ENCODE measurements at regions not wholly inside any gene's neighbourhood (a gene's known extent, or its start where the extent isn't known, plus 50 kb on each side); places are given as distances from the start of the nearest gene placed in this dataset.

DNA sequence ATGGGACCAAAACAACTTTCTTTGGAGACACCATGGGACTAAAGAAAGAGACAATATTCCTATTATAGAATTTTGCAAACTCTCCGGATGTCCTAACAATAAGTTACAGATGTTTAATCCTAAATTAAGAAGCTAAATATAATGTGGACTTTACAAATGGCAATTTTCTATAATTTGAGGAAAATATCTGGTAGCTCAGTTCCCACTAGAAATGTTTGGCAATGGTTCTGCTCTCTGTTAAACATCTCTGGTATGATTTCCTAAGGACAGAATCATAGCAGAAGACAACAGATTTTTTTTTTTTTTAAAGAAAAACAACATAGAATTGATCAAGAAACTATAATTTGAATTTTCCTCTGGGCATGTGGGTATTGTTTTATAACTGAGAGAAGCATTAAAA lies 232.8 kb downstream of the ENC1 start:
- H3K9me3 ChIP-seq (ENCODE audit: insufficient read depth, low read depth, low read length) = no peaks in the 10 kb centered on the region
- H3K4me3 ChIP-seq (ENCODE audit: low read length, poor library complexity, severe bottlenecking) = no peak overlapping the region
- no peak overlapping the region for H3K4me2 ChIP-seq (ENCODE audit: low read depth, low read length, poor library complexity, severe bottlenecking)
- no peak overlapping the region for H3K9ac ChIP-seq (ENCODE audit: low read depth, low read length, poor library complexity, severe bottlenecking)
- no peaks in the 10 kb centered on the region for H3K9me2 ChIP-seq (replicated peaks; ENCODE audit: low read depth, low read length)
- H3K36me3 ChIP-seq (ENCODE audit: insufficient read depth, low read length) = no peaks in the 10 kb centered on the region
- TF ChIP-seq EZH2phosphoT487 (IDR thresholded peaks at IDR 0.05; ENCODE audit: borderline replicate concordance) = no peak
- TF ChIP-seq, protein P1, sequence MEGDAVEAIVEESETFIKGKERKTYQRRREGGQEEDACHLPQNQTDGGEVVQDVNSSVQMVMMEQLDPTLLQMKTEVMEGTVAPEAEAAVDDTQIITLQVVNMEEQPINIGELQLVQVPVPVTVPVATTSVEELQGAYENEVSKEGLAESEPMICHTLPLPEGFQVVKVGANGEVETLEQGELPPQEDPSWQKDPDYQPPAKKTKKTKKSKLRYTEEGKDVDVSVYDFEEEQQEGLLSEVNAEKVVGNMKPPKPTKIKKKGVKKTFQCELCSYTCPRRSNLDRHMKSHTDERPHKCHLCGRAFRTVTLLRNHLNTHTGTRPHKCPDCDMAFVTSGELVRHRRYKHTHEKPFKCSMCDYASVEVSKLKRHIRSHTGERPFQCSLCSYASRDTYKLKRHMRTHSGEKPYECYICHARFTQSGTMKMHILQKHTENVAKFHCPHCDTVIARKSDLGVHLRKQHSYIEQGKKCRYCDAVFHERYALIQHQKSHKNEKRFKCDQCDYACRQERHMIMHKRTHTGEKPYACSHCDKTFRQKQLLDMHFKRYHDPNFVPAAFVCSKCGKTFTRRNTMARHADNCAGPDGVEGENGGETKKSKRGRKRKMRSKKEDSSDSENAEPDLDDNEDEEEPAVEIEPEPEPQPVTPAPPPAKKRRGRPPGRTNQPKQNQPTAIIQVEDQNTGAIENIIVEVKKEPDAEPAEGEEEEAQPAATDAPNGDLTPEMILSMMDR (conservative IDR thresholded peaks at IDR 0.05; ENCODE audit: low read length) = no peak
- H3F3A ChIP-seq (ENCODE audit: low read depth) = no peaks in the 10 kb centered on the region
- H2AFZ ChIP-seq (ENCODE audit: low read length) = no peak overlapping the region
- H3K27me3 ChIP-seq (ENCODE audit: insufficient read depth, low read length, poor library complexity, severe bottlenecking) = no peaks in the 10 kb centered on the region
- H3K4me1 ChIP-seq (ENCODE audit: insufficient read depth, low read length, poor library complexity, severe bottlenecking) = peaks cover 33% of the 10 kb centered on the region
- H3K79me2 ChIP-seq (ENCODE audit: insufficient read depth, low read length) = no peaks in the 10 kb centered on the region
- no peaks in the 10 kb centered on the region for H4K20me1 ChIP-seq (ENCODE audit: insufficient read depth, low read length, poor library complexity, severe bottlenecking)

DNA sequence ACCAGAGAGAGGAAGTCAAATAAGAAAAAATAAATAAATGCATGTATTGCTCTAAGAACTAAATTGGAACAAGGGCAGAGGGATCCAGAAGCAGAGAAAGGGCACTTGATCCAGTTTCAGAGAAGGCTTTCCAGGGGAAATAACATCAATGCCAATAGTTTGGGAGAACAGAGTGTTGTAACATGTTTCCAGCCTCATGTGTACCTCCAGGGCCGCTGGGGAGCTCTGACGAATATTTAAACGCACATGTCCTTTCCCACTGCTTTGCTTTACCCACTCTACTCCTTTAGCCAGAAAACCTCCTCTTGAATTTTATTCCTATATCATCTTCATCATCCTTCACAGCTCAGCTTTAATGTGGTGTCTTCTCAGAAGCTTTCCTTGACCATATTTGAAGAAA lies 233.7 kb downstream of the ENC1 start:
- Histone ChIP-seq H3K9ac (ENCODE audit: low read depth, low read length, poor library complexity, severe bottlenecking) (no peak overlapping the region), H3F3A (ENCODE audit: low read depth) (no peaks in the 10 kb centered on the region), H4K20me1 (ENCODE audit: insufficient read depth, low read length, poor library complexity, severe bottlenecking) (no peaks in the 10 kb centered on the region), H3K4me3 (ENCODE audit: low read length, poor library complexity, severe bottlenecking) (no peak overlapping the region), H3K27me3 (ENCODE audit: insufficient read depth, low read length, poor library complexity, severe bottlenecking) (no peaks in the 10 kb centered on the region), H3K36me3 (ENCODE audit: insufficient read depth, low read length) (no peaks in the 10 kb centered on the region), H3K4me1 (ENCODE audit: insufficient read depth, low read length, poor library complexity, severe bottlenecking) (peaks cover 32% of the 10 kb centered on the region), H3K9me3 (ENCODE audit: insufficient read depth, low read depth, low read length) (no peaks in the 10 kb centered on the region), H3K79me2 (ENCODE audit: insufficient read depth, low read length) (no peaks in the 10 kb centered on the region), H3K4me2 (ENCODE audit: low read depth, low read length, poor library complexity, severe bottlenecking) (no peak overlapping the region), H3K9me2 (replicated peaks; ENCODE audit: low read depth, low read length) (no peaks in the 10 kb centered on the region), H2AFZ (ENCODE audit: low read length) (no peak overlapping the region)
- TF ChIP-seq EZH2phosphoT487 (IDR thresholded peaks at IDR 0.05; ENCODE audit: borderline replicate concordance) = no peak
- TF ChIP-seq, protein P1 (conservative IDR thresholded peaks at IDR 0.05; ENCODE audit: low read length) = no peak

DNA sequence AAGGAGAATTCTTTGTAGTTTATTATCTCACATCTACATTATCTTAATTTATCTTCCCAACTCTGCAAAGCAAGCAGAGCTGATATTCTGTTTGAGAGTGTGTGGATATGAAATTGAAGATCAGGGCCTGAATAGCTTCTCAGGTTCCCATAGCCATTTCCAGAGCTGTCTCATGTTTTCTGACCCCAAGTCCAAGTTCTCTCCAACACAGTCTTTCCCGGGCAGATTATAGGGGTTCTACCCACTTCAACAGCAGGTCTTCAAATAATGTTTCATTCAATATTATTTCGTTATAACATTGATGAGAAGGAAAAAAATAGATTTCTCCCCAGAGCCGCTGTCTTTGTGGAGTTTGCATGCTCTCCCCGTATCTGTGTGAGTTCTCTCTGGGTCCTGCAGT lies 234.9 kb downstream of the ENC1 start:
- peaks cover 26% of the 10 kb centered on the region for H3K4me1 ChIP-seq (ENCODE audit: insufficient read depth, low read length, poor library complexity, severe bottlenecking)
- no peaks in the 10 kb centered on the region for H4K20me1 ChIP-seq (ENCODE audit: insufficient read depth, low read length, poor library complexity, severe bottlenecking)

More for the DNA sequence above, 234.9 kb downstream of the ENC1 start:
- no peak overlapping the region for H3K9ac ChIP-seq (ENCODE audit: low read depth, low read length, poor library complexity, severe bottlenecking)
- H3K4me2 ChIP-seq (ENCODE audit: low read depth, low read length, poor library complexity, severe bottlenecking) = no peak overlapping the region
- no peaks in the 10 kb centered on the region for H3K9me2 ChIP-seq (replicated peaks; ENCODE audit: low read depth, low read length)
- no peaks in the 10 kb centered on the region for H3K79me2 ChIP-seq (ENCODE audit: insufficient read depth, low read length)
- H3K36me3 ChIP-seq (ENCODE audit: insufficient read depth, low read length) = no peaks in the 10 kb centered on the region
- H3K27me3 ChIP-seq (ENCODE audit: insufficient read depth, low read length, poor library complexity, severe bottlenecking) = no peaks in the 10 kb centered on the region
- no peaks in the 10 kb centered on the region for H3F3A ChIP-seq (ENCODE audit: low read depth)
- TF ChIP-seq, protein P1 (conservative IDR thresholded peaks at IDR 0.05; ENCODE audit: low read length) = no peak
- TF ChIP-seq EZH2phosphoT487 (IDR thresholded peaks at IDR 0.05; ENCODE audit: borderline replicate concordance) = no peak
- H2AFZ ChIP-seq (ENCODE audit: low read length) = no peak overlapping the region
- H3K9me3 ChIP-seq (ENCODE audit: insufficient read depth, low read depth, low read length) = no peaks in the 10 kb centered on the region
- H3K4me3 ChIP-seq (ENCODE audit: low read length, poor library complexity, severe bottlenecking) = no peak overlapping the region

Data from Loucy (cell line).